ENCODE measurements at regions not wholly inside any gene's neighbourhood (a gene's known extent, or its start where the extent isn't known, plus 50 kb on each side); places are given as distances from the start of the nearest gene placed in this dataset.

DNA sequence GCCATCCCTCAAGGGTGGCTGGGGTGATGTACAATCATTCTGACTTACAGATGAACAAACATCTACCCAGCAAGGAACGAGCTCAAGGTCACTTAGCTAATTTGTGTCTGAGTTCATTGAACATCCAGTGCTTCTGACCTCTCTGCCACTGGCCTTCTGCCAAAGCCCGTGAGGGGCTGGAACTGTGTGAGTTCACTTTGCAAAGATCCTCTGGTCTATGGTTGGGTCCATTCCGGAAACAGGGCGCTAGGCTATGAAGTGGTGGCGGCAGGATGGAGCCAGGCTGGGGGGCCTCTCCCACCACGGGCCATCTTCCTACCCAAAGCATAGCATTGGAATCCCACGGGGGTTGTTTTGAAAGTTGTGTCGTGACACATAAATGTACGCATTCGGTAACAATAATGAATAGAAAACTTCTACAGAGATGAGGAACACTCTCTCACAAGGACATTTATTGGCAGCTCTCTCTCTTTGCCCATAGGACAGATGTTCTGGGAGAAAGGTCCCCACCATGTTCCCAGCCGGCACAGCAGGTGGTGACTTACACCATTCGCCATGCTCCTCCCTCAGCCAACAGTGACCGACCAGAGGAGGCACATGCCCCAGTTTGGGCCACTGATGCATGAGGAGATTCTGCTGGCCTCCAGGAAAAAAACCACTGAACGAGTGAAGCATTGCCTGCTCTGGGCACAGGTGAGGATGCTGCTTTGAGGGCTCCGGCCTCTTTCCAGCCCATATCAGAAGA, 214.7 kb upstream of the CHRNA7 start:
- no peak for DNase-seq (ENCODE audit: low spot score)

DNA sequence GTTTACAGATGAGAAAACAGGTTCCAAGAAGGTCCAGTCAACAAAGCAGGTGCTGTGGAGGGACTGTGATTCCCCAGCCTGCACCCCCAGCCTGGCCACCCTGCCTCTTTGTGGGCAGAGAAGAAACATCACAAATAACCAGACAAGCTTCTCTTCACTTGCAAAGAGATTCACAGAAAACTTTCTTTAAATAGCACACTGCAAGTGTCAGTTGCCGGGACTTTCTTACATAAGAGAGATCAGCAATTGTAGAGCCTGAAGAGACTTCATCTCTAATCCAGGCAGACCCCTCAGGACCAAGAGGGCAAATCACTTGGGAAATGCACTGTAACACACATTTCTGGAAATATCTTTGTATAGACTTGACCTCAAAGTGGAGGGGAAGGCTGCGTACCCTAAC, 207.9 kb upstream of the CHRNA7 start:
- no peak for DNase-seq (ENCODE audit: low spot score)

DNA sequence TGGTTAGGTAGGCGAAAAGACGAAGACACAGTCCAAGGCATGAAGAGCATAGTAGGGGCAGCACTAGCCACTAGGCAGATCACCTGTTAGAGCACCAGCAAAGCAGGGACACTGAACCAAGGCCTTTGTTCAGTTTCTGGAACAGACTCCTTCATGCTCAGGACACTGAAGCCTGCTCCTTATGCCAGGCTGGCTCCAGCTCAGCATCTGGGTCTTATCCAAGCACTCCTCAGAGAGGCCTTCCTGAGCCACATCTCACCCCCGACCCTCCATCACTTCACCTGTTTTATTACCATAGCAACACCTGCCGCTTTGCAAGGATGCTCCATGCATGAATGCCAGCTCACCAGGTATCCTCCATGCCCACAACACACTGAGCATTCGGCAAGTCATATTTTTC, 206.3 kb upstream of the CHRNA7 start:
- no peak for DNase-seq (ENCODE audit: low spot score)

DNA sequence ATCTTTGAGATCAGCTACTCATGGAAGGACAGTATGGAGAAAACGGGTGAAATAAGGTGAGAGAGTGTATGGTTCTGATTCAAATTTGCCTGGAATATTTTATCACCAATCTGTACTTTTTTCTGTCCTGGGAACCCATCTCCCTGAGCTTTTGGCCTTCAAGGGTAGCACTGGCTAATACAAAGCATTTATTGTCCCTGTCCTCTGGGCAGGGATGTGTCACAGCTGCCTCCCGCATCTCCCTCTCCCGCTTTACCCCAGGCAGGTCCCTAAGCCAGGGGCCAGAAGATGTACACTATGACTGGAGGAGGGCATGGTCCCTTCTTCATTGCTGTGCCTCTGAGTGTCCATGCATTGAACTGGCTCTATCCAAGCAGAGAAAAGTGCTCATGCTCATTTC, 201.7 kb upstream of the CHRNA7 start:
- no peak for DNase-seq (ENCODE audit: low spot score)

DNA sequence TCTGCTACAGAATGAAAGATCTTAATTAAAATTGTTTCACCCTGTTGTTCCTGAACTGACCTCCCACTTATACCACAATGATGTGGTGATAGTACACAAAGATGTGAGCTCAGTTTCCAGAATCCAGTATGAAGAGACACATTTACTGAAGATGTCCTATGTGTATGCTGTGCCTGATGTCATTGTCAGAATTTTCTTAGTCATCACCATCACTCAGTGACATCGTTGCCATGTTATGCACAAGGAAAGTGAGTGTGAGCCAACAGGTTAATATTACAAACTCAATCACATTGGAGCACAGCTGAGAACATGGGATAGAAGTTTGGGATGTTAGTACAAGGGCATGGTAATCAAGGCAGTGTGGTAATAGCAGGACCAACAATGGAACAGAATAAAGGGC, 199.7 kb upstream of the CHRNA7 start:
- no peak for DNase-seq (ENCODE audit: low spot score)

DNA sequence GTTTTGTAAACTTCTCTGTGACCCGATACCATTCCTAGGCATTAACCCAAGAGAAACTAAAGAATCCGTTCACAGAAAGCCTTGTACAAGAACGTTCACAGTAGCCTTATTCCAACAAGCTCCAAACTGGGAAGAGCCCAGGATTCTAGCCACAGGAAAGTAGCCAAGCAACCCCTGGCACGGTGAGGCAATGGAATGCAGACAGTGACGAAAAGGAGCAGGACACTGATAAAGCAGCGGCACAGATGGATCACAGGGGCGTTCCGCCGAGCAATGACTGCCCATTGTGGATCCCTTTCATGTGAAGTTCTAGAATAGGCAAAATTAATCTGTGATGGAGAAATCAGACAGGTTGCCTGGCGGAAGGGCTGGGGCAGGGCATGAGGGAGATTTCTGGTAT, 198.7 kb upstream of the CHRNA7 start:
- no peak for DNase-seq (ENCODE audit: low spot score)

DNA sequence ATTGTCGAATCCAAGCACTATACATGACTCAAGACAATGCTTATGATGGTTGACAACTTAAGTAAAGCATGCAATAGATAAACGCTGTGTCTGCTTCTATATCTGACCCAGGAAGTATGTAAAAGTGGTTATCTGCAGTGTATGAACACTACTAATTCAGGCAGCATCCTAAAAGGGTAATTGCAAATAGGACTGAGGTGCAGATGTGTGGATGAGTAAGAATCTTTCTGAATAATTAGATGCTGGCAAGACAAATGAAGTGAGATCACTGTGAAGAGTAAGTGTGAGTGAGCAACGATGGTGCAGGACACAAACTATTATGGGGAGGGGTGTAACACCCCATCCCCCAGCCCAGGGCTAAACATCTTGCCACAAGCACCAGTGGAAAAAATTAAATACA, 195.7 kb upstream of the CHRNA7 start:
- no peak for DNase-seq (ENCODE audit: low spot score)

DNA sequence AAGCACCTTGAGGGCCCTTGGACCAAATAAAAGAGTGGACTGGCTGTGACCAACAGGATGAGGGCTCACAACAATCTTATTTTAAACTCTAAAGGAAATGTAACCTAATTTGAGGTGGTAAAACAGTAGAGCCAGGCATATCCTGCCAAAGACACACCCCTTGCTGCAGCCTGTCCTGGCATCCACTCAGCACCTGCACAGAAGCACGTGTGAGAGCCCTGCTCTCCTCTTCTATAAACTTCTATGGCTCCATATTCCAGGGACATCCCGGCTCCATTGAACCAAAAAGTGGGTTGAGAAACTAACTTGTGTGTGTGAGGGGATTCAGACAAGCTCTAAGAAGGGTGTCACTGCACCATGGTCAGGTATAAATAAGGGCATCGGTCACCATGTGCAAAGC, 190.9 kb upstream of the CHRNA7 start:
- no peak for DNase-seq (ENCODE audit: low spot score)

DNA sequence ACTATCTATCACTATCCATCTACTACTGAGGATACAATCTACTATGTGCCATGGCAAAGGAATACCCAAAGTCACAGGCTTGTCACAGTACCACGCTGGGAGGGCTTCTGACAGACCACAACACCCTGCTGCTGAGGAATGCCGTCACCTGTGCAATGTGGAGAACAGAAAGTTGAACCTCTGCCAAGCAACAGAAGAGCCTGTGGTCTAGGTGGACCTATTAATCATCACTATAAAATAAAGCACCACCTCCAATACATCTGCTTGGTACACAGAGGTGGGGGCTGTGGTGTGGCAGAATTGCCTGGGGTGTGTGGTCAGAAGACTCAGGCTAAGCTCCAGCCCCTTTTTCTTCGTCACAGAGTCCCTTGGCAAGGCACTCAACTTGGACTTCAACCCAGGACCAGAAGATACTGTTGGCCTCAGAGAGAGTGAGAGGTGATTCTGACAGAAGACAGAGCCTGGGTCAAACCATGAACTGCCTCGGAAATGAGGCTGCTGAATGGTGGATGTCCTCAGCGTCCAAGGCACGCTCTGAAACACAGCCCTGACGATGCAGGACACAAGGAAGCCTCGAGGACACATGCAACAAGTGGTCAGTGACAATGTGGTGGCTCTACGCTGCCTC, 189.4 kb upstream of the CHRNA7 start:
- peak; percentile 28 for DNase-seq (ENCODE audit: low spot score)

DNA sequence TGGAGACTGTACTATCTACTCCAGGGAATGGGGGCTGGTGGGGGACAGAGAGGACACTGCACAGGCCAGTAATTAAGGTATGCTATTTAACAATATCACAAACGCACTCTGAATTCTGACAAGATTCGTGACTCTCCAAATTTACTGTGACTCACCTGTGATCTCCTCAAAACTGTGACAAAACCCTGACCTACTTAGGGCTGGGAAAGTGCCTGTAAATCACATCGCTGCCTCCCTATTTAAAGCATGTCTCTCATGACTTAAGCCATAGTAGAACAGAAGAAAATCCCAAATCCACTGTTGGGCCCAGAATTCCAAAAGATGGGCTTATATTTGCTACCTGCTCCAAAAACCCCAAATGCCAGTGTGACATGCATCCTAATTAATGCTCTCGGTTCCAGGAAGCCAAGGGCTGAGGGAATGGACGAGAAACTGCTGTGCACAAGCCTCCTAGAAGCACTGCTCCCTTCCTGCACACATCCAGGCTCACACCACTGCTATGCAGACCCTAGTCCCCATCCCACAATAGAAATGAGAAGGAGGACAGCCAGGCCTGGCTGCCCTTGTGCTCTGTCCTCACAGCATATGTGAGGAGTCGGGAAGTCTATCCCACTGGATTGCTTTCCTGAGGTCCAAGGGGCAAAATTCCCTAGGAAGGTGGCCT, 187.7 kb upstream of the CHRNA7 start:
- DNase-seq (ENCODE audit: low spot score) = no peak

DNA sequence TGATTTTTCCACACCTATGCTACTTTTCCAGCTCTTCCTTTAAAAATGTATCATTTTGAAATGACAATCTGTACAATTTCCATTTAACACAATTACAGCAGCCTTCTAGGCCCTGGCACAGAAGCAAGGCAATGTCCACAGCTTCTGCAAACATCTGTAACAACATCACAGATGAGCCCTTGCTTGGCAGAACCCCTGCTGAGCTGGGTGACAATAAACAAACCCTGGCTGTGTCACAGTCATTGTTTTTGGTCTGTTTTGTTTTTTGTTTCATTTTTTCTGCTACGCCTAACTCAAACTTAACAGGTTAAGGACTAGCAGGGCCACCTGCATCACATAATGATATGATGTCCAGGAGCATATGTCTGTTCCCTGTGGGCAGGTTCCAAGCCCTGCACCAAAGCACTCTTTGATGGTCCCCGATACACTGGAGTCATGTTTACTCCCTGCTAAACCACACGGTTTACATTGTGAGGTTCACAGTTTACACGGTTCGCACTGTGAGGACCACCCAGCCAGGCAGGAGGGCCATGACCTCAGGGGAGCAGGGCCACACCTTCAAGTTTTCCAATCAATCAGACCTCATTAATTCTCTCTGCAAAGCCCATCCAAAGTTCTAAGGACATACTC, 186.8 kb upstream of the CHRNA7 start:
- no peak for DNase-seq (ENCODE audit: low spot score)

DNA sequence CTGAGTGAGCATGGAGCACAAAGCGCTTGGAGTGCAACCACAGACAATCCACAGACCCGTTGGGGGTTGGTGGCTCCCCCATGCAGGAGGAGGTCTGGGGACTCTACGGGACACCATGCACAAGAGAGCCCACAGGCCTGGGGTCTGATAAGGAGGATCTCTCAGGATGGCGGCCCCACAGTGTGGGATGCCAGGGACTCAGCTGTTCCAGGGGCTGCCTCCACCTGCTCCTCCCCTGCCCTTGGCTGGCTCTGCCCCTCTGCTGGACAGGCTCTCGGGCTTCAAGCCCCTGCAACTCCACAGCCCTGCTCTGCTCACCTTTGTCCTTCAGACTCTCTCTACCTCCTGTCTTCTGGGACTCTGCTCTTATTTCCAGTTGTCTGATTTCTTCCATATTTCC, 184.5 kb upstream of the CHRNA7 start:
- DNase-seq (ENCODE audit: low spot score) = no peak

DNA sequence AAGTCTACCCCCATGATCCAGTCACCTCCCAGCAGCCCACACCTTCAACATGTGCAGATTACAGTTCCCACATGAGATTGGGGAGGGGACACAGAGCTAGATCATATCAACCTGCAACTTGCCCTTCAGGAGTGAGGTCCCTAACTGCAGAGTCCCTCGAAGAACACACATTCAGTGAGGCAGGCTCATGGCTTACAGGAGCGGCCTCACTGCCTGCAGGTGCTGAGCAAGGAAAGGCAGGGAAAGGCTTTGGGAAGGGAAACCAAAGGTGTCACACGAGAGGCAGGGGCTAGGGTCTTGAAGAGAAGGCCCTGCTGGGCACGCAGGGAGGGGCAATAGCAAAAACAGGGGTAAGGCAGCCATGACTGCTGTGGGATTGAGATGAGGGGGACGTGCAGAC, 182.4 kb upstream of the CHRNA7 start:
- DNase-seq (ENCODE audit: low spot score) = no peak

DNA sequence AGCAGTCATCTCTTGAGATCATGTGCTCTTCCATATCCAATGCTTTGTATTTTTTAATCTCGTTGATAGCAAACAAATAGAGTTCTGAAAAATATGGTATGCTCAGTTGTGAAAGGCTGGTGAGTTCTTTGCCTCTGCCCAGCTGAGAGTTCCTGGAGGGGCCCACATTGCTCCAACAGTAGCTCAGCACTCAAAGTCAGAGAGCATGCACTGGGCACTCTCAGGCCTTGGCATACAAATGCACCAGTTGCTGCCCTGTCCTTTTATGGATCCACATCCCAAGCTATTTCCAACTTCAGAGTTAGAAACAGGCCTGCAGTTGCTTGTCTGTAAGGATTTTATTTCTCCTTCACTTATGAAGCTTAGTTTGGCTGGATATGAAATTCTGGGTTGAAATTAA, 181.7 kb upstream of the CHRNA7 start:
- no peak for DNase-seq (ENCODE audit: low spot score)

DNA sequence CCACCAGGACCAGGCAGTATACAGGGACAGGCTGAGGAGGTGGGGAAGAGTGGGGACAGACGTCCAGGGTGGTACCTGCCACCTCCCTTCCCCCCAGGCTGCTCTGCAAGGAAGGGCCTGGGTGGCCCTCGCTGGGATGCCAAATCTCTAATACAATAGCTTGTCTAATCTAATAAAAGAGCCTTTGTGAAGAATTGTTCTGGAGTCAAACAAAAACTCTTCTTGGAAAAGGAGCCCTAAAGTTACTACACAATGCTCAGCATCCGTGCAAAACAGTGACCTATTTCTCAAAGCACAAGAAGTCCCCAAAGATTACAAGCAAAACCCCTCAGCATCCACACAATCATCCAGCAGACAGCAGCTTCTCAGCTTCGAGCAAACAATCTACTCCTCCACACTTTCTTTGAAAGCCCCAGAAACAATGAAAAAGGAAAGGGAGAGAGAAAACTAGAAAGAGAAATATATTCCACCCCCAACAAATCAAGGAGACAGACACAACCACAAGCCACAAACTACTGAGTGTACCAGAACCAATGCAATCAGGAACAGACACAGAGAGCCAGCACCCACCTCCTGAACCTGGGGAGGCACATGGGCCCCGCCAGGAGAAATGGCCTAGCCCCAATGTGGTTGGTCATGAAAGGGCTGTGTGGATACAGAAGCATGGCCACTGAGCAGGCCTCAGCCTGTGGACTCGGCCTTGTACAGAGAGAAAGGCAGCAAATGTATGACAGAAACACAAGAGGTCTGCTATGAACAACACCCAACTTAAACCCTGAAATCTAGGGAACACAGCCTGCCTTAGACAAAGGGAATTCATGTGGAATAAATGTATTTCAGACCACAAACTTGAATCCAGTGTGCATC, 177.1 kb upstream of the CHRNA7 start:
- DNase-seq (ENCODE audit: low spot score) = no peak

DNA sequence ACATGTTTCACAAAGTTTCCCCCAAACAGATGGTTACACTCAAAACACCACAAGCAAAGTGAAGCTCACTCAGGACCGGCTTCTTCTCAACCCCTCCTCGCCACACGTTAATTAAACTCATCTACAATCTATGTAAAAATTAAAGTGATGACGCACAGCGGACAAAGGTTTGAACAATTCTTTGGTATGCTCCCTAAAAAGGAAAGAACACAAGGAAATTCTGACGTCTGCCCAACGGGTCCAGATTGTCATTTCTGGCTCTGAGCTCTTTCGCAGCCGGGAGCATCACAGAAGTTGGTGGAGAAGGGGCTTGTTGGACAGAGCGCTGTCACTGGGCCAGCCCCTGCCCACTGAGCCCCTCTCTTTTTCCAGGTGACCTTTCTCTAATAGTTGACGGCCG, 173.7 kb upstream of the CHRNA7 start:
- DNase-seq (ENCODE audit: low spot score) = no peak

DNA sequence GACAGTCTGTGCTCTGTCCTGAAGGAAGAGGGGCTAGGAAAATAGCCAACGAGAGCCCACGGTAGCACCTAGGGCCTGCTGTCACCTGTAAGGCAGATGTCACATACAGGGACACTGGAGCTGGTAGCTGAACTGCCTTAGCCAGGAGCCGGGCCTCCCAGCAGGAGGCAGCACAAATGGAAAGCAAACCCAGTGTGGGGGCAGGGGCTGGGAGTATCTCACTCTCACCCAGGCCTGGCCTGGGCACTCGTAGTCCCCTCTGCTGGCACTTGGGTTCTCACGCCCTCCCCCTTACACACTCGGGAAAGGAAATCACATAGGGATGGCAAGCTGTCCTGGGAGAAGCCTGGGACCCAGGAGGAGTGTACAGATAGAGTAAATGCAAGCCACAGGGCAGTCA, 173.1 kb upstream of the CHRNA7 start:
- no peak for DNase-seq (ENCODE audit: low spot score)

DNA sequence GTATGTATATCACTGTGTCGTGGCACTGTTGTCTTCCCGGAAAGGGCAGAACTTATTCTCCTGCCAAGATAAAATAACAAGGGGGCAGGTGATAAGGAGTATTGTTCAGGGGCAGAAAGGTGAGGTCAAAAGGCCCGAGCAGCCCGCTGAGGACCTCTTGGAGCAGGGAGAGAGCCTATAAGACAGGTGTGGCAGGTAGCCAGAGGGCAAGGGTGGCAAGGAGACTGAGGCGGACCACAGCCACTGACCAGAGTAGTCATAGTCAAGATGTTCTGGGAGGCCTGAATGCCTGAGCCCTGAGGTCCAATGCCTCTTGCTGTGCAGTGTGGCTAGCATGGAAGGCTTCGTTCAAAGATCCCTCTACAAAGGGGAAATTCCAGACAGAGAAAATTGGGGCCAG, 172.3 kb upstream of the CHRNA7 start:
- DNase-seq (ENCODE audit: low spot score) = no peak

DNA sequence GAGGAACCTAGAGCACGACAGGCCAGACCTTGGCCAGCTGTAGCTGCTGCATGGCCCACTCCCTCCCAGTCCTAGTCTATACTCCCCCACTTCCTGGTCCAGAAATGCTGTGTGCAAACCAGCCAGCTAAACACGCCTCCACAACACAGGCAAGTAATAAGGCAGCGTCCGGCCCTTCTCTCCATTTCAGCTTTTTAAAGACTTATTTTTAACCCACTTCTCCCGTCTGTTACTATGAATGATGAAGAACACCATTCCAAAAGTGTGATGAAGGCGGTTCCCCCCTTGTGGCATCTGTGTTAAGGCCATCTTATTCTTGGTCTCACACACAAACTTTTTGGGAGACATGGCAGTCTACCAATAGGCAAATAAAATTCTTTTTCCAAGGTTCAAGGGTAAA, 164.1 kb upstream of the CHRNA7 start:
- DNase-seq (ENCODE audit: low spot score) = no peak

DNA sequence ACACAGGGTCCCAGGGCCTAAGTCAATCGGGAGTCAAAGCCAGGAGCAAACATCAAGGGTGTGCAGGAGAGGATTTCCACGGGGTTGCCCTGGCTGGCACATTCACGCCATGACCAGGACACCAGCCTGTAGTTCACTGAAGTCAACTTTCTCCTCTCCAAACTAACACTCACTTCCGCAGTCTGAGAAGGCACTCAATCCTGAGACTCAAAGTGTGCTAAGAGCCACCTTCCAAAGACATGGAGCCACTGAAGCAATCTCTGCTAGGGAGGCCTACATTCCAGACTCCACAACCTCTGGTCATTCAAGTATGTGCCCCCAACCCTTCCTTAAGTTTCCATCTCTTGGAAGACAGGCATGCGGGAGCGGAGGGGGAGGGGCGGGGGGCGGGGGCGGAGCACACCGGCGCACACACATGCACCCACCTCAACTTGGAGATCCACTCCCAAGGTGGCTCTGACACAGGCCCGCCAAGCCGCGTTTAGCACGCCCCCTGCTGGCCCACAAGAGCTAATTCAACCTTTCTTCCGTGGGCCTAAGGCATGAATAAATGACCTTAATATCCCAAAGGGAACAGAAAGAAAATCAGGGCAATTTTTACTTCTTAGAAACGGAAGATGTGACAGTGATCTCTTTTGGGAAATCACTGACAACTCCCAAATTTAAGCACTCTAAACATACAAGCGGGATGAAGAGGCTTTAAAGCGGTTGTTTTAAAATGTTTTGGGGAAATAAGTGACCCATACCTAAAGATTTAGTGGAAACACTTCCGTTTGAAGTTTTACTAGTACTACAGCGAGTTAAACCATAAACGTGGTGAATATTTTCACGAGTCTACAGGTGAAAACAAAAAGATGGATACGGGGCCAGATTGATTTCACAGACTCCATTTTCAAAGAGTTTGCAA, 162.5 kb upstream of the CHRNA7 start:
- DNase-seq (ENCODE audit: low spot score) = peak; percentile 62
